ENCODE measurements at regions not wholly inside any gene's neighbourhood (a gene's known extent, or its start where the extent isn't known, plus 50 kb on each side); places are given as distances from the start of the nearest gene placed in this dataset.

DNA sequence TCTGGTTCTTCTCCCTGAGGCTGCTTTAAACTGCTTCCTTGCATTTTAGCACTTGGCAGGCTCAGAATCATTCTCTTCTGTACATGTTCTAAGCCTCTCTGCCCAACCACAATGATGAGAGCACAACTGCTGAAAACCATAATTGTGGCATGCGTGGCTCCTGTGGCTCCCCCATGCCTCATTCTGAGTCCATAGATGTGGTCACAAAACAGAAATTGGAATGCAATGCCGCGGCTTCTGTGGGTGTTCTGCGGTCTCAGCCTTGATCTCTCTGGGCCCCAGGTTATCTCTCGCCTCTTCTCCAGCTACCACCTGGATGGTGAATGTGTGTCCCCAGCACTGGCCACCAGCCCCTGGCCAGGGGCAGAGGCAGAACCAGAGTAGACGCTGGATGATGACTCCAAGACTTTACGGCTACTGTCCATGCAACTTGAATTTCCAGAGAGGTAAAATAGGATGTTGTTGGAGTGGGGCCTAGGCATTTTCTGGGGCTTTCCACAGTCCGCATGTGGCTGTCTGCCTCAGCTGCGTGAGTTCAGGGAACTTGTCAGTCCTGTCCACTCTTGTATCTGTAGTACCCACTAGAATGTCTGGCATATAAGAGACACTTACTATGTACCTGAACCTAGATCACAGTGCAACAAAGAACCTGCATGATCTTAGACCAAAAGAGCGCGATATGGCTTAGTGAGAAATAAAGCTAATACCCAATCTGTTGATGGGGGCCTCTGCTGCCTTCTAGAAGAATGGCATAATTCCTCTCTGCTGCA is 52.4 kb upstream of the ADRB1 start:
- TF ChIP-seq POLR2AphosphoS5 (IDR thresholded peaks at IDR 0.05; ENCODE audit: insufficient read depth in 1 of 2, low read depth in 1 of 2) (no peak), CTCF (IDR thresholded peaks at IDR 0.05) (no peak), POLR2A (IDR thresholded peaks at IDR 0.05) (no peak)

Data from vagina (tissue), 2 donors.